Keratinocyte (primary cell): ENCODE measurements at regions not wholly inside any gene's neighbourhood (a gene's known extent, or its start where the extent isn't known, plus 50 kb on each side); places are given as distances from the start of the nearest gene placed in this dataset.

Source experiments
- DNase-seq: peaks from one replicate; pipeline ENCODE4 v3.0.0-alpha.2; 2011; ENCODE audit warnings: low read depth, missing footprints, low spot score
- FAIRE-seq: peaks from 2 replicates; lab custom pipeline; 2011; peaks lifted over from hg19 to GRCh38; lab: Jason Lieb, UNC
- H2AFZ ChIP-seq: 2 replicates; pipeline ENCODE4 v1.6.0; 2012; ENCODE audit warnings: low read length, control low read depth, inconsistent platforms; ENCODE audit not compliant: control insufficient read depth
- H3K27ac ChIP-seq: 2 replicates; pipeline ENCODE4 v1.5.1; 2011; ENCODE audit warnings: low read length; ENCODE audit not compliant: control insufficient read depth, insufficient read depth
- H3K27me3 ChIP-seq: 3 replicates; pipeline ENCODE4 v1.6.0; 2011; ENCODE audit warnings: low read length; ENCODE audit not compliant: control insufficient read depth, insufficient read depth; ENCODE audit errors: extremely low read depth
- H3K36me3 ChIP-seq, 2 experiments: 2 replicates in 1 of 2; 3 replicates in 1 of 2; pipeline ENCODE4 v1.5.1; 2011; ENCODE audit warnings: low read length in 2 of 2, mild to moderate bottlenecking in 1 of 2; ENCODE audit not compliant: control insufficient read depth in 2 of 2, insufficient read depth in 2 of 2; ENCODE audit errors: extremely low read depth in 1 of 2
- H3K4me1 ChIP-seq: 3 replicates; pipeline ENCODE4 v1.5.1; 2011; ENCODE audit warnings: low read length; ENCODE audit not compliant: control insufficient read depth, insufficient read depth; ENCODE audit errors: extremely low read depth
- H3K4me2 ChIP-seq: 3 replicates; pipeline ENCODE4 v1.6.0; 2011; ENCODE audit warnings: low read depth, low read length; ENCODE audit not compliant: control insufficient read depth, insufficient read depth; ENCODE audit errors: extremely low read depth
- H3K4me3 ChIP-seq, 3 experiments: fragments of 200-600 bp in 1 of 3; sonication (generic) in 1 of 3; 2 replicates in 2 of 3; 3 replicates in 1 of 3; pipeline ENCODE4 v1.5.1; 2011 to 2016; ENCODE audit warnings: low read length in 3 of 3, mild to moderate bottlenecking in 3 of 3, control low read depth in 2 of 3, inconsistent platforms in 1 of 3, low read depth in 1 of 3, mixed read lengths in 1 of 3, mixed run types in 1 of 3, moderate library complexity in 1 of 3; ENCODE audit not compliant: control insufficient read depth in 2 of 3, insufficient read depth in 2 of 3; ENCODE audit errors: extremely low read depth in 1 of 3
- H3K79me2 ChIP-seq: 2 replicates; pipeline ENCODE4 v1.6.0; 2012; ENCODE audit warnings: low read length; ENCODE audit not compliant: control insufficient read depth, insufficient read depth
- H3K9ac ChIP-seq: 3 replicates; pipeline ENCODE4 v1.6.0; 2011; ENCODE audit warnings: low read length; ENCODE audit not compliant: control insufficient read depth, insufficient read depth; ENCODE audit errors: extremely low read depth
- H3K9me1 ChIP-seq: 3 replicates; pipeline ENCODE4 v1.6.0; 2011; ENCODE audit warnings: low read length; ENCODE audit not compliant: control insufficient read depth, insufficient read depth; ENCODE audit errors: extremely low read depth
- H3K9me3 ChIP-seq: 2 replicates; pipeline ENCODE4 v1.5.1; 2012; ENCODE audit warnings: low read depth, low read length; ENCODE audit not compliant: control insufficient read depth
- H4K20me1 ChIP-seq: 3 replicates; pipeline ENCODE4 v1.6.0; 2011; ENCODE audit warnings: low read length; ENCODE audit not compliant: control insufficient read depth, insufficient read depth; ENCODE audit errors: extremely low read depth
- EZH2 ChIP-seq: IDR thresholded peaks from one replicate; pipeline ENCODE4 v1.6.1; 2012; ENCODE audit warnings: inconsistent platforms, mild to moderate bottlenecking, low read length, moderate library complexity
- dilution Hi-C: fragments of 300-500 bp; cut with MboI; formaldehyde crosslinking; loops from one replicate; pipeline ENCODE4 v1.7.0; 2020; ENCODE audit warnings: low sequenced_read_pairs; ENCODE audit not compliant: extremely low pct_ligation_motif_present
- TF ChIP-seq, protein P1 (sequence below), 3 experiments: IDR thresholded peaks in 1 of 3; conservative IDR thresholded peaks in 1 of 3; optimal IDR thresholded peaks in 1 of 3; 2 replicates in 2 of 3; 3 replicates in 1 of 3; pipeline versions ENCODE3 to v1.5.1; 2011; ENCODE audit warnings: low read length in 3 of 3, mild to moderate bottlenecking in 3 of 3, moderate library complexity in 2 of 3, control low read depth in 1 of 3, inconsistent platforms in 1 of 3; ENCODE audit not compliant: insufficient read depth in 2 of 3; ENCODE audit errors: extremely low read depth in 1 of 3

DNA sequence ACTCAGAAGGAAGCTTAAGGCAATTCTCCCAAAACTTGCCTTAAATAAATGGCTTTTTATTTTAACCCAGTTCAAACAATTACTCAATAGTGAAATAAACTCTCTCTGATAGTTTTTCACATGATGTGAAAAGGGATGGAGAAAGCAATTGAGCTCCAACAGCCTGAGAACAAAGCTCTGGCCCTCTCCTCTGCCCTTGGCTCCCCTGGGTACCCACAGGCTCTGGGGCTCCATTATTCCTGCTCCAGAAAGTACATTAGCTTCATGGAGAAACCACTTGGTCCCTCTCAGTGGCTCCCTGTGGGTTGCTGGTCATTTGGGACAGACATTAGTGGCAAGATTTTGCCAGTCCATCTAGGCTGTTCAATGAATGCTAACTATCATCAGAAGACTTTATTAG is 242.8 kb downstream of the ATP23 start:
- H3K4me3 ChIP-seq: no peak overlapping the region
- H3K9me1 ChIP-seq: no peaks in the 10 kb centered on the region
- no peaks in the 10 kb centered on the region for H3K36me3 ChIP-seq
- no peaks in the 10 kb centered on the region for H3K4me1 ChIP-seq
- no peaks in the 10 kb centered on the region for H3K9me3 ChIP-seq
- no peak overlapping the region for H3K27ac ChIP-seq
- H2AFZ ChIP-seq: no peak overlapping the region
- dilution Hi-C loops: no loop called here
- no peaks in the 10 kb centered on the region for H3K79me2 ChIP-seq
- no peak overlapping the region for H3K4me2 ChIP-seq
- no peak for TF ChIP-seq EZH2
- TF ChIP-seq, protein P1, sequence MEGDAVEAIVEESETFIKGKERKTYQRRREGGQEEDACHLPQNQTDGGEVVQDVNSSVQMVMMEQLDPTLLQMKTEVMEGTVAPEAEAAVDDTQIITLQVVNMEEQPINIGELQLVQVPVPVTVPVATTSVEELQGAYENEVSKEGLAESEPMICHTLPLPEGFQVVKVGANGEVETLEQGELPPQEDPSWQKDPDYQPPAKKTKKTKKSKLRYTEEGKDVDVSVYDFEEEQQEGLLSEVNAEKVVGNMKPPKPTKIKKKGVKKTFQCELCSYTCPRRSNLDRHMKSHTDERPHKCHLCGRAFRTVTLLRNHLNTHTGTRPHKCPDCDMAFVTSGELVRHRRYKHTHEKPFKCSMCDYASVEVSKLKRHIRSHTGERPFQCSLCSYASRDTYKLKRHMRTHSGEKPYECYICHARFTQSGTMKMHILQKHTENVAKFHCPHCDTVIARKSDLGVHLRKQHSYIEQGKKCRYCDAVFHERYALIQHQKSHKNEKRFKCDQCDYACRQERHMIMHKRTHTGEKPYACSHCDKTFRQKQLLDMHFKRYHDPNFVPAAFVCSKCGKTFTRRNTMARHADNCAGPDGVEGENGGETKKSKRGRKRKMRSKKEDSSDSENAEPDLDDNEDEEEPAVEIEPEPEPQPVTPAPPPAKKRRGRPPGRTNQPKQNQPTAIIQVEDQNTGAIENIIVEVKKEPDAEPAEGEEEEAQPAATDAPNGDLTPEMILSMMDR (optimal IDR thresholded peaks at IDR 0.05 in 1 of 3, IDR thresholded peaks at IDR 0.05 in 1 of 3, conservative IDR thresholded peaks at IDR 0.05 in 1 of 3; ENCODE audit: extremely low read depth in 1 of 3, insufficient read depth in 2 of 3, low read length in 3 of 3): no peak
- H4K20me1 ChIP-seq: no peaks in the 10 kb centered on the region
- H3K9ac ChIP-seq: no peak overlapping the region
- no peak for FAIRE-seq
- no peak for DNase-seq
- no peaks in the 10 kb centered on the region for H3K27me3 ChIP-seq

DNA sequence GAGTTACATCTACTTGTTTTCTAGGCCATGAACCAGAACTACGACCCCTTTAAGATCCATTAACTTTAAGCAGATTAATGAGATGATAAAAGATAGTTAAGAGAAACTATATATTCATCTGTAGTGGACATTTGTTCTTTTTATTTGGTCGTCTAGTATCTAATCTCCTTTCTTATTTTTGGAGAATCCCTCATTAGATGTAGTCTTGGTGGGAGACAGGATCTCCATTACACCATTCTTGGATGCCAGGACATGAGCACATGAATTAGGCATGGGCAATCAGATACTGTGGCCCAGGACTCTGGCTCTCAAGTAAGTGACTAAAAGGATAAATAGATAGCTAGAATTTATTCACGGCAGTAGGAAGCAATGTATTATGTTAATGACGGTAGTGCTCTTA is 245.0 kb downstream of the ATP23 start:
- H3K4me3 ChIP-seq: no peak overlapping the region
- no peak overlapping the region for H3K4me2 ChIP-seq
- H3K36me3 ChIP-seq: no peaks in the 10 kb centered on the region
- FAIRE-seq (no peak), DNase-seq (no peak)
- H3K79me2 ChIP-seq: no peaks in the 10 kb centered on the region
- no peaks in the 10 kb centered on the region for H4K20me1 ChIP-seq
- H3K27ac ChIP-seq: no peak overlapping the region
- no peaks in the 10 kb centered on the region for H3K27me3 ChIP-seq
- H3K9me3 ChIP-seq: no peaks in the 10 kb centered on the region
- no peaks in the 10 kb centered on the region for H3K9me1 ChIP-seq
- no peak overlapping the region for H2AFZ ChIP-seq
- no peak for TF ChIP-seq EZH2
- TF ChIP-seq, protein P1 (optimal IDR thresholded peaks at IDR 0.05 in 1 of 3, IDR thresholded peaks at IDR 0.05 in 1 of 3, conservative IDR thresholded peaks at IDR 0.05 in 1 of 3; ENCODE audit: extremely low read depth in 1 of 3, insufficient read depth in 2 of 3, low read length in 3 of 3): no peak
- H3K4me1 ChIP-seq: no peaks in the 10 kb centered on the region
- H3K9ac ChIP-seq: no peak overlapping the region
- dilution Hi-C loops: no loop called here
